ENCODE measurements at regions not wholly inside any gene's neighbourhood (a gene's known extent, or its start where the extent isn't known, plus 50 kb on each side); places are given as distances from the start of the nearest gene placed in this dataset.

DNA sequence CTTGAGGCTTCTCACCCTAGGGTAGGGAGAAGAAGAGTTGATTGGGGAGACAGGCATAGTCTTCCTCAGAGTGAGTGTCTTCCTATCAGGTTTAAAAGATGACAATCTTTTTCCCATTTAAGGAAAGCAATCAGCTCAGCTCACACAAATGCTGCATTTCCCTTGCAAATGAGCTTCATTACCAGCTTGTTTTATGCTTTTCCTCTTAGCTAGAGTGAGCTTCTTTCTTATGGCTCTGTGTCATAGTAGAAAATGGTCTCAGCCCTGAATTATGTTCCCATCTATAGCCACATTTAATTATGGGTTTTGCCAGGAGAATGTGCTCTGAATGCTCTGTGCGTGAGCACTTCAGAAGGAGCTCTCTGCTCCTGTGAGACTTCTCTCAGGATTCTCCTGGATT, 112.8 kb upstream of the NCK2 start:
- TF ChIP-seq YY1 (IDR thresholded peaks at IDR 0.05; ENCODE audit: low read depth), result no peak
- TF ChIP-seq MAX (IDR thresholded peaks at IDR 0.05), result no peak
- TF ChIP-seq RAD21 (IDR thresholded peaks at IDR 0.05; ENCODE audit: low read depth), result no peak
- TF ChIP-seq TEAD4 (IDR thresholded peaks at IDR 0.05), result no peak
- no peak for TF ChIP-seq ZBTB7A (IDR thresholded peaks at IDR 0.05; ENCODE audit: low read depth)
- TF ChIP-seq EGR1 (IDR thresholded peaks at IDR 0.05), result no peak
- no peak for TF ChIP-seq FOXM1 (IDR thresholded peaks at IDR 0.05; ENCODE audit: borderline replicate concordance, low read depth)
- TF ChIP-seq TCF12 (IDR thresholded peaks at IDR 0.05; ENCODE audit: low read depth), result no peak
- no peak for TF ChIP-seq TAF1 (IDR thresholded peaks at IDR 0.05; ENCODE audit: low read depth)
- TF ChIP-seq CREB1 (IDR thresholded peaks at IDR 0.05; ENCODE audit: low read depth), result no peak
- no peak for TF ChIP-seq USF1 (IDR thresholded peaks at IDR 0.05)
- TF ChIP-seq EP300 (IDR thresholded peaks at IDR 0.05; ENCODE audit: borderline replicate concordance), result no peak
- no peak for TF ChIP-seq CEBPB (IDR thresholded peaks at IDR 0.05)
- TF ChIP-seq, protein P1, sequence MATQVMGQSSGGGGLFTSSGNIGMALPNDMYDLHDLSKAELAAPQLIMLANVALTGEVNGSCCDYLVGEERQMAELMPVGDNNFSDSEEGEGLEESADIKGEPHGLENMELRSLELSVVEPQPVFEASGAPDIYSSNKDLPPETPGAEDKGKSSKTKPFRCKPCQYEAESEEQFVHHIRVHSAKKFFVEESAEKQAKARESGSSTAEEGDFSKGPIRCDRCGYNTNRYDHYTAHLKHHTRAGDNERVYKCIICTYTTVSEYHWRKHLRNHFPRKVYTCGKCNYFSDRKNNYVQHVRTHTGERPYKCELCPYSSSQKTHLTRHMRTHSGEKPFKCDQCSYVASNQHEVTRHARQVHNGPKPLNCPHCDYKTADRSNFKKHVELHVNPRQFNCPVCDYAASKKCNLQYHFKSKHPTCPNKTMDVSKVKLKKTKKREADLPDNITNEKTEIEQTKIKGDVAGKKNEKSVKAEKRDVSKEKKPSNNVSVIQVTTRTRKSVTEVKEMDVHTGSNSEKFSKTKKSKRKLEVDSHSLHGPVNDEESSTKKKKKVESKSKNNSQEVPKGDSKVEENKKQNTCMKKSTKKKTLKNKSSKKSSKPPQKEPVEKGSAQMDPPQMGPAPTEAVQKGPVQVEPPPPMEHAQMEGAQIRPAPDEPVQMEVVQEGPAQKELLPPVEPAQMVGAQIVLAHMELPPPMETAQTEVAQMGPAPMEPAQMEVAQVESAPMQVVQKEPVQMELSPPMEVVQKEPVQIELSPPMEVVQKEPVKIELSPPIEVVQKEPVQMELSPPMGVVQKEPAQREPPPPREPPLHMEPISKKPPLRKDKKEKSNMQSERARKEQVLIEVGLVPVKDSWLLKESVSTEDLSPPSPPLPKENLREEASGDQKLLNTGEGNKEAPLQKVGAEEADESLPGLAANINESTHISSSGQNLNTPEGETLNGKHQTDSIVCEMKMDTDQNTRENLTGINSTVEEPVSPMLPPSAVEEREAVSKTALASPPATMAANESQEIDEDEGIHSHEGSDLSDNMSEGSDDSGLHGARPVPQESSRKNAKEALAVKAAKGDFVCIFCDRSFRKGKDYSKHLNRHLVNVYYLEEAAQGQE (IDR thresholded peaks at IDR 0.05; ENCODE audit: low read depth), result no peak
- no peak for TF ChIP-seq NFIC (IDR thresholded peaks at IDR 0.05)

- TF ChIP-seq EP300 (IDR thresholded peaks at IDR 0.05; ENCODE audit: borderline replicate concordance) (no peak), CEBPB (IDR thresholded peaks at IDR 0.05) (no peak), USF1 (IDR thresholded peaks at IDR 0.05) (no peak)
Observed at GRCh38 chr2:105631011-105631410, 113.7 kb upstream of the NCK2 start.

DNA sequence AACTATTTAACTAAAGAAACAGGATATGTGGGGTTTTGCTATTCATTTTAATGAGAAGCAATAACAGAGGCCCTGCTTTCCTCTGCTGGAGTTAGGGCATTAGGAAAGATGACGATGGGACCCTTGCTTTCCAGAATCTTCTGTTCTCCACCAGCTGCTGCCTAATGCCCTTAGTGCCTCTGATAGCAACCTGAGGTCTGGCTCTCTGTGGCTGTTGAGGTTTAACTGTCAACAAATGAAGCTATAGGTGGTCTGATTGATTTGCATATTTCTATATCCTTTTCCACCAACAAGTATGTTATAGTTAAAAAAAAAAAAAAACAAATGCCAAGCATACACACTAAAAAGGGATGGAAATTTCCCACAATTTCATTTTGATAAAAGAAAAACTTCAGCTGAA, 115.1 kb upstream of the NCK2 start:
- TF ChIP-seq ZBTB7A (IDR thresholded peaks at IDR 0.05; ENCODE audit: low read depth) (no peak), EGR1 (IDR thresholded peaks at IDR 0.05) (no peak), FOXM1 (IDR thresholded peaks at IDR 0.05; ENCODE audit: borderline replicate concordance, low read depth) (no peak), EP300 (IDR thresholded peaks at IDR 0.05; ENCODE audit: borderline replicate concordance) (no peak), TAF1 (IDR thresholded peaks at IDR 0.05; ENCODE audit: low read depth) (no peak), YY1 (IDR thresholded peaks at IDR 0.05; ENCODE audit: low read depth) (no peak), MAX (IDR thresholded peaks at IDR 0.05) (no peak), NFIC (IDR thresholded peaks at IDR 0.05) (no peak), RAD21 (IDR thresholded peaks at IDR 0.05; ENCODE audit: low read depth) (no peak), CEBPB (IDR thresholded peaks at IDR 0.05) (no peak), TCF12 (IDR thresholded peaks at IDR 0.05; ENCODE audit: low read depth) (no peak), USF1 (IDR thresholded peaks at IDR 0.05) (no peak), CREB1 (IDR thresholded peaks at IDR 0.05; ENCODE audit: low read depth) (no peak), TEAD4 (IDR thresholded peaks at IDR 0.05) (no peak)
- TF ChIP-seq, protein P1 (IDR thresholded peaks at IDR 0.05; ENCODE audit: low read depth), result no peak

DNA sequence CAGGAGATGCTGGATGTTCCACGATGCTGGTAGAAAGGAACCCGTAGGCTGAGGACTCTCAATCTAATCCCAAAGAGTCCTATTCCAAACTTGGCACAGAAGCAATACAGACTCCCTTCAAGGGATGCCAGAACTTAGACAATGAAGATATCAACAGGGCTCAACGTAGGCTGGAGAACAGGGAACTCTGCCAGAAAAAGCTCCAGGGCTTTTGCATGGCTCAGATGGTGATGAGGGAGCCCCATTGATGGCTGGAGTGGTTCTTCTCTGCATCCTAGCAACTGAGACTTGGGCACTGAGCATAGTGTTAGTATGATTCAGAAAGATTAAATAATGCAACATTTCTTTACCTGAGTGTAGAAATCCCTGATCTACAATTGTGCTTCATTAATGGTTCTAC, 117.2 kb upstream of the NCK2 start:
- TF ChIP-seq MAX (IDR thresholded peaks at IDR 0.05) (no peak), RAD21 (IDR thresholded peaks at IDR 0.05; ENCODE audit: low read depth) (no peak), ZBTB7A (IDR thresholded peaks at IDR 0.05; ENCODE audit: low read depth) (no peak), NFIC (IDR thresholded peaks at IDR 0.05) (no peak), TAF1 (IDR thresholded peaks at IDR 0.05; ENCODE audit: low read depth) (no peak), USF1 (IDR thresholded peaks at IDR 0.05) (no peak), YY1 (IDR thresholded peaks at IDR 0.05; ENCODE audit: low read depth) (no peak), EGR1 (IDR thresholded peaks at IDR 0.05) (no peak), TEAD4 (IDR thresholded peaks at IDR 0.05) (no peak), FOXM1 (IDR thresholded peaks at IDR 0.05; ENCODE audit: borderline replicate concordance, low read depth) (no peak), EP300 (IDR thresholded peaks at IDR 0.05; ENCODE audit: borderline replicate concordance) (no peak), CEBPB (IDR thresholded peaks at IDR 0.05) (no peak), TCF12 (IDR thresholded peaks at IDR 0.05; ENCODE audit: low read depth) (no peak), CREB1 (IDR thresholded peaks at IDR 0.05; ENCODE audit: low read depth) (no peak)
- TF ChIP-seq, protein P1 (IDR thresholded peaks at IDR 0.05; ENCODE audit: low read depth), result no peak
